PC-9 (cell line): ENCODE measurements at regions not wholly inside any gene's neighbourhood (a gene's known extent, or its start where the extent isn't known, plus 50 kb on each side); places are given as distances from the start of the nearest gene placed in this dataset.
"Not testable (repeated sequence)": the region's sequence is repeated elsewhere in the genome, so short reads cannot be mapped to it uniquely, and the experiment has no call there.

Source experiments
- BruUV-seq: library from RNA; stranded (reverse); fragments of 400-500 nt; replicated peaks from 2 replicates; lab custom pipeline; 2021; lab: Mats Ljungman, UMichigan
- CTCF ChIA-PET: fragments of 300-600 bp; sonication (Branson Sonifier 250); formaldehyde crosslinking; loops from one replicate; lab custom pipeline; 2022; ENCODE audit warnings: antibody characterized with exemption; lab: Charles Lee
- POLR2A ChIA-PET: fragments of 300-600 bp; sonication (Branson Sonifier 250); formaldehyde crosslinking; loops from one replicate; lab custom pipeline; 2022; ENCODE audit warnings: antibody characterized with exemption; ENCODE audit not compliant: unreplicated experiment; lab: Charles Lee
- DNase-seq, 2 experiments: peaks; one replicate each; pipeline versions ENCODE4 v3.0.0 to v3.0.0-alpha.2; 2015 to 2022; ENCODE audit warnings: mixed read lengths in 1 of 2
- H2AFZ ChIP-seq: fragments of 200-600 bp; sonication (generic); 2 replicates; pipeline ENCODE4 v1.8.1; 2017; ENCODE audit warnings: antibody characterized with exemption
- H3F3A ChIP-seq: fragments of 200-600 bp; sonication (generic); 2 replicates; pipeline ENCODE4 v1.8.1; 2017; ENCODE audit warnings: antibody characterized with exemption, mild to moderate bottlenecking, low read depth; ENCODE audit not compliant: insufficient read depth
- H3K27ac ChIP-seq: fragments of 200-600 bp; sonication (generic); 2 replicates; pipeline ENCODE4 v1.6.1; 2016; ENCODE audit warnings: mixed run types
- H3K27me3 ChIP-seq: fragments of 200-600 bp; sonication (generic); 2 replicates; pipeline ENCODE4 v1.6.1; 2016; ENCODE audit warnings: low read depth, mixed run types; ENCODE audit not compliant: insufficient read depth
- H3K36me3 ChIP-seq: fragments of 200-600 bp; sonication (generic); 2 replicates; pipeline ENCODE4 v1.6.1; 2016; ENCODE audit warnings: low read depth, mixed run types
- H3K4me1 ChIP-seq: fragments of 200-600 bp; sonication (generic); replicated peaks from 2 replicates; pipeline ENCODE4 v1.6.1; 2016; ENCODE audit warnings: mixed run types; ENCODE audit not compliant: insufficient read depth
- H3K4me2 ChIP-seq: fragments of 200-600 bp; sonication (generic); 2 replicates; pipeline ENCODE4 v1.6.1; 2017; ENCODE audit warnings: mixed run types
- H3K4me3 ChIP-seq: fragments of 200-600 bp; sonication (generic); 2 replicates; pipeline ENCODE4 v1.6.1; 2016; ENCODE audit warnings: mixed run types
- H3K79me2 ChIP-seq: fragments of 200-600 bp; sonication (generic); 2 replicates; pipeline ENCODE4 v1.6.1; 2017; ENCODE audit warnings: low read depth, mixed run types
- H3K9me2 ChIP-seq: fragments of 200-600 bp; sonication (generic); 2 replicates; pipeline ENCODE4 v1.8.1; 2017; ENCODE audit warnings: mild to moderate bottlenecking; ENCODE audit not compliant: insufficient read depth
- H3K9me3 ChIP-seq: fragments of 200-600 bp; sonication (generic); 2 replicates; pipeline ENCODE4 v1.8.1; 2016; ENCODE audit warnings: low read depth; ENCODE audit not compliant: insufficient read depth
- H4K20me1 ChIP-seq: fragments of 200-600 bp; sonication (generic); 2 replicates; pipeline ENCODE4 v1.8.1; 2017; ENCODE audit not compliant: insufficient read depth
- CTCF ChIP-seq: fragments of 200-600 bp; sonication (generic); conservative IDR thresholded peaks from 2 replicates; pipeline ENCODE4 v1.6.1; 2017; ENCODE audit warnings: mixed run types, antibody characterized with exemption, mild to moderate bottlenecking, moderate library complexity
- EZH2 ChIP-seq: fragments of 200-600 bp; sonication (generic); IDR thresholded peaks from 2 replicates; pipeline ENCODE4 v1.8.0; 2017; ENCODE audit warnings: antibody characterized with exemption, low read depth
- intact Hi-C: fragments of 100-400 bp; cut with micrococcal nuclease; formaldehyde crosslinking; loops from one replicate; pipeline ENCODE4 v1.10.0; 2022; ENCODE audit not compliant: unreplicated experiment

- intact Hi-C loops, H3K4me3 ChIP-seq, DNase-seq, H3K9me2 ChIP-seq, H3K27ac ChIP-seq, H3K4me2 ChIP-seq, H3K9me3 ChIP-seq, BruUV-seq, H4K20me1 ChIP-seq, H3K79me2 ChIP-seq, H3K36me3 ChIP-seq, H3K27me3 ChIP-seq, CTCF ChIA-PET, POLR2A ChIA-PET, H2AFZ ChIP-seq, H3F3A ChIP-seq, H3K4me1 ChIP-seq: not testable (repeated sequence)
Measured at GRCh38 chr17:26994648-26995047, 299.3 kb upstream of the WSB1 start.

GRCh38 chr17:26996146-26996916 is 297.6 kb upstream of the WSB1 start:
- DNase-seq, H4K20me1 ChIP-seq, H2AFZ ChIP-seq, H3K36me3 ChIP-seq, CTCF ChIA-PET, H3F3A ChIP-seq, intact Hi-C loops, H3K4me2 ChIP-seq, H3K27ac ChIP-seq, BruUV-seq, H3K9me3 ChIP-seq, H3K9me2 ChIP-seq, H3K4me3 ChIP-seq, H3K4me1 ChIP-seq, H3K79me2 ChIP-seq, H3K27me3 ChIP-seq, POLR2A ChIA-PET: not testable (repeated sequence)

GRCh38 chr17:27007734-27008531 is 286.0 kb upstream of the WSB1 start:
- intact Hi-C loops, H2AFZ ChIP-seq, H4K20me1 ChIP-seq, H3K9me2 ChIP-seq, H3K27ac ChIP-seq, H3F3A ChIP-seq, POLR2A ChIA-PET, H3K4me3 ChIP-seq, H3K79me2 ChIP-seq, H3K4me2 ChIP-seq, H3K9me3 ChIP-seq, H3K36me3 ChIP-seq, CTCF ChIA-PET, H3K4me1 ChIP-seq, DNase-seq, BruUV-seq, H3K27me3 ChIP-seq: not testable (repeated sequence)

GRCh38 chr17:27009087-27009486 is 284.8 kb upstream of the WSB1 start:
- POLR2A ChIA-PET: no interaction called here
- Histone ChIP-seq H3K79me2 (no peaks in the 10 kb centered on the region), H3K9me2 (no peaks in the 10 kb centered on the region), H2AFZ (no peak overlapping the region), H3K36me3 (no peaks in the 10 kb centered on the region), H3K27ac (no peak overlapping the region), H3F3A (no peaks in the 10 kb centered on the region), H3K4me1 (no peaks in the 10 kb centered on the region), H3K4me2 (peak overlapping the region; percentile 34; the same call in 1 of the 2 replicates), H3K9me3 (no peaks in the 10 kb centered on the region), H3K27me3 (no peaks in the 10 kb centered on the region), H4K20me1 (no peaks in the 10 kb centered on the region), H3K4me3 (no peak overlapping the region)
- intact Hi-C loops: no loop called here
- DNase-seq: no peak
- CTCF ChIA-PET: no interaction called here
- TF ChIP-seq EZH2 (no peak), CTCF (no peak)
- no TSS peak for BruUV-seq

- H3K36me3 ChIP-seq, POLR2A ChIA-PET, H3K4me3 ChIP-seq, H3K27ac ChIP-seq, H3K4me2 ChIP-seq, H3F3A ChIP-seq, H3K9me3 ChIP-seq, DNase-seq, H2AFZ ChIP-seq, BruUV-seq, H4K20me1 ChIP-seq, H3K9me2 ChIP-seq, H3K4me1 ChIP-seq, H3K79me2 ChIP-seq, intact Hi-C loops, H3K27me3 ChIP-seq, CTCF ChIA-PET: not testable (repeated sequence)
Measured at GRCh38 chr17:27010138-27010537, 283.8 kb upstream of the WSB1 start.

GRCh38 chr17:27030552-27030951 is 263.4 kb upstream of the WSB1 start:
- H3K27me3 ChIP-seq: peaks cover 32% of the 10 kb centered on the region; the same call in 1 of the 2 replicates
- H3K4me3 ChIP-seq, DNase-seq, H3K27ac ChIP-seq, H4K20me1 ChIP-seq, CTCF ChIA-PET, H3K4me2 ChIP-seq, BruUV-seq, H2AFZ ChIP-seq, H3K9me3 ChIP-seq, H3K79me2 ChIP-seq, POLR2A ChIA-PET, H3K36me3 ChIP-seq, H3K9me2 ChIP-seq, intact Hi-C loops, H3F3A ChIP-seq, H3K4me1 ChIP-seq: not testable (repeated sequence)
